ENCODE measurements at regions not wholly inside any gene's neighbourhood (a gene's known extent, or its start where the extent isn't known, plus 50 kb on each side); places are given as distances from the start of the nearest gene placed in this dataset.
"Not testable (repeated sequence)": the region's sequence is repeated elsewhere in the genome, so short reads cannot be mapped to it uniquely, and the experiment has no call there.

DNA sequence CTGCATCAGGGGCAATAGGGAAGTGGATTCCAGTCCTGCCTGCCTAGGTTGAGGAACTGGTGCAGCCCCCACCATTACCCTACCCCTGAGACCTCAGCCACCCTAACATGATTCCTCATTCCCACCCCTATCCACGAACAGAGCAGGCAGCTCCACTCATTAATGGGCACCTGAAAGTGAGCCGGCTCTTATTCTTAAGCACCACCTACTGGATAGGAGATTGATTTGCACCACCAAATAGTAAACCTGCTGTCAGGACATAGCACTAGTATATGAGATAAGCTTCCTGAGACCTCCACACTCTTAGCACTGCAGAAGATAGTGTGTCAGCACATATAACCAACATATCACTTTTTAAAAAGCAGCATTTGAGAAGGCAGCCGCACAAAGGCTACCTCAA is 573.2 kb downstream of the SOX5 start:
- TF ChIP-seq, protein P1, sequence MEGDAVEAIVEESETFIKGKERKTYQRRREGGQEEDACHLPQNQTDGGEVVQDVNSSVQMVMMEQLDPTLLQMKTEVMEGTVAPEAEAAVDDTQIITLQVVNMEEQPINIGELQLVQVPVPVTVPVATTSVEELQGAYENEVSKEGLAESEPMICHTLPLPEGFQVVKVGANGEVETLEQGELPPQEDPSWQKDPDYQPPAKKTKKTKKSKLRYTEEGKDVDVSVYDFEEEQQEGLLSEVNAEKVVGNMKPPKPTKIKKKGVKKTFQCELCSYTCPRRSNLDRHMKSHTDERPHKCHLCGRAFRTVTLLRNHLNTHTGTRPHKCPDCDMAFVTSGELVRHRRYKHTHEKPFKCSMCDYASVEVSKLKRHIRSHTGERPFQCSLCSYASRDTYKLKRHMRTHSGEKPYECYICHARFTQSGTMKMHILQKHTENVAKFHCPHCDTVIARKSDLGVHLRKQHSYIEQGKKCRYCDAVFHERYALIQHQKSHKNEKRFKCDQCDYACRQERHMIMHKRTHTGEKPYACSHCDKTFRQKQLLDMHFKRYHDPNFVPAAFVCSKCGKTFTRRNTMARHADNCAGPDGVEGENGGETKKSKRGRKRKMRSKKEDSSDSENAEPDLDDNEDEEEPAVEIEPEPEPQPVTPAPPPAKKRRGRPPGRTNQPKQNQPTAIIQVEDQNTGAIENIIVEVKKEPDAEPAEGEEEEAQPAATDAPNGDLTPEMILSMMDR (IDR thresholded peaks at IDR 0.05; ENCODE audit: control extremely low read depth, extremely low read depth, low read depth, missing control alignments), result no peak

DNA sequence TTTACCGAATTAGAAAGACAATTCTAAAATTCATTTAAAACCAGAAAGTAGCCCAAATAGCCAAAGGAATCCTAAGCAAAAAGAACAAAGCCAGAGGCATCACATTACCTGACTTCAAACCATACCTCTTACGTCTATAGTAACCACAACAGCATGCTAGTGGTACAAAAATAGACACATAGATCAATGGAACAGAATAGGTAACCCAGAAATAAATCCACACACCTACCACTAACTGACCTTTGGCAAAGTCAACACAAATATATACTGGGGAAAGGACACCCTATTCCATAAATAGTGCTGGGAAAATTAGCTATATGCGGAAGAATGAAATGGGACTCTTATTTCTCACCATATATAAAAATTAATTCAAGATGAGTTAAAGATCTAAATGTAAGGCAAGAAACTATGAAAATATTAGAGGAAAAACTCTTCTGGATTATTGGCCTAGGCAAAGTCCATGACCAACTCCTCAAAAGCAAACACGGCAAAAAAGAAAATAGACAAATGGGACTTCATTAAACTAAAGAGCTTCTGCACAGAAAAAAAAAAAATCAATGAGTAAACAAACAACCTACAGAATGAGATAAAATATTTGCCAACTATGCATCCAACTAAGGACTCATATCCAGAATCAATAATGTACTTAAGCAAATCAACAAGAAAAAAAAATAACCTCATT is 568.9 kb downstream of the SOX5 start:
- POLR2A ChIA-PET, result no interaction called here
- no peak for DNase-seq (ENCODE audit: extremely low spot score)
- TF ChIP-seq, protein P1 (IDR thresholded peaks at IDR 0.05; ENCODE audit: control extremely low read depth, extremely low read depth, low read depth, missing control alignments), result no peak
- CTCF ChIA-PET, result no interaction called here

More for the DNA sequence above, 573.2 kb downstream of the SOX5 start:
- no peak for DNase-seq (ENCODE audit: extremely low spot score)
- POLR2A ChIA-PET, result no interaction called here
- CTCF ChIA-PET, result interaction anchor here (1.0 kb wide), 1 partner anchor 10 kb away, joined by 6 read pairs; no protein-coding TSS in a partner anchor

DNA sequence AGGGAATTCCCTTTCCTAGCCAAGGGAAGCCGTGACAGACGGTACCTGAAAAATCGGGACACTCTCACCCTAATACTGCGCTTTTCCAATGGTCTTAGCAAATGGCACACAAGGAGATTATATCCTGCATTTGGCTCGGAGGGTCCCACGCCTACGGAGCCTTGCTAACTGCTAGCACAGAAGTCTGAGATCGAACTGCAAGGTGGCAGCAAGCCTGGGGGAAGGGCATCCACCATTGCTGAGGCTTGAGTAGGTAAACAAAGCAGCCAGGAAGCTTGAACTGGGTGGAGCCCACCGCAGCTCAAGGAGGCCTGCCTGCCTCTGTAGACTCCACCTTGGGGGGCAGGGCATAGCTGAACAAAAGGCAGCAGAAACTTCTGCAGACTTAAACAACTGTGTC is 560.6 kb downstream of the SOX5 start:
- POLR2A ChIA-PET; DNase-seq (ENCODE audit: extremely low spot score); CTCF ChIA-PET: not testable (repeated sequence)

DNA sequence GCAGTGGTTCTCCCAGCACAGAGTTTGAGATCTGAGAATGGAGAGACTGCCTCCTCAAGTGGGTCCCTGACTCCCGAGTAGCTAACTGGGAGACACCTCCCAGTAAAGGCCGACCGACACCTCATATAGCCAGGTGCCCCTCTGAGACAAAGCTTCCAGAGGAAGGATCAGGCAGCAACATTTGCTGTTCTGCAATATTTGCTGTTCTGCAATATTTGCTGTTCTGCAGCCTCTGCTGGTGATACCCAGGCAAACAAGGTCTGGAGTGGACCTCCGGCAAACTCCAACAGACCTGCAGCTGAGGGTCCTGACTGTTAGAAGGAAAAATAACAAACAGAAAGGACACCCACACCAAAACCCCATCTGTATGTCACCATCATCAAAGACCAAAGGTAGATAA is 560.2 kb downstream of the SOX5 start:
- CTCF ChIA-PET; DNase-seq (ENCODE audit: extremely low spot score); POLR2A ChIA-PET: not testable (repeated sequence)

DNA sequence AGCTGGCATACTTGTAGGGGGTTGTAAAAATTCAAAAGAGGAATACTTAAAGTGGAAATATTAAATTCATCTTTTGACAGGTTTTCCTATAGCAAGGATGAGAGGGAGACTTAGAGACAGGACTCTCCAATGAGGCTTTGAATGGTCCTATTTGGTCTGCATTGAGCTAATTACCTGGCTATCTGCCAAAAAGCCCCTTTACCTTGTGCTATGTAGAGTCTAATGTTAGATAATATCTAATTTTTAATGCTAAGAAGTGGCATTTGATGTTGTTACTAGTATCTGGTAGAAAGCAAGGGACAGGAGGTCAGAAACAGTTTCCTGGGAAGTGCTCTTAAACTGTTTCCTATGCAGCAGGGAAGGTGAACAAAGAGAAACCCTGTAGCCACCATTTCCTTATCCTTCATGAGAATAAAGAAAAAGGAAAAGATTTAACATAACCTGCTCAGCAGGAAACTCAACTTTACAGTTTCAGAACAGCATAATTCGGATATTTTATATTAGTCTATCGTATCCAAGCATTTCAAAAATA is 550.0 kb downstream of the SOX5 start:
- TF ChIP-seq, protein P1 (IDR thresholded peaks at IDR 0.05; ENCODE audit: control extremely low read depth, extremely low read depth, low read depth, missing control alignments), result no peak
- no peak for DNase-seq (ENCODE audit: extremely low spot score)
- ChIA-PET CTCF (no interaction called here), POLR2A (no interaction called here)

DNA sequence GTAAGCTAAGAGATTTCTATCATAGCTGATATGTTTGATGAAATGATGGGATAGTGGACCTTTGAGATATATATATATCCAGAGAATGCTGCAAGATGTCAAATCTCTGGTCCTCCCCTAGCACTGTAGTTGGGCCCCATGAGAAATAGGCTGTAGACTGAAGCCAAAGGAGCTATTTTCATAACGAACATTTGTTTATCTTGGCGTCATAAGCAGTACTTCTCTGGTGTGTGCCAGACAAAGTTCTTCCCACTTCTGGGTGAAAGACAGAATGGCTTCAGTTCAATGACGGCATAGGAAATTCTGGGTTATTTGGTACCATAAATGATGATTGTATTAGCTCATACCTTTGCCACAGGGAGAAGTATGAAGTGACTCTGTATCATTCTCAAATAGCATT is 534.3 kb downstream of the SOX5 start:
- no peak for DNase-seq (ENCODE audit: extremely low spot score)
- ChIA-PET CTCF (interaction anchor here (1.7 kb wide), 1 partner anchor 37 kb away, joined by 3 read pairs; no protein-coding TSS in a partner anchor), POLR2A (no interaction called here)
- TF ChIP-seq, protein P1 (IDR thresholded peaks at IDR 0.05; ENCODE audit: control extremely low read depth, extremely low read depth, low read depth, missing control alignments), result no peak

DNA sequence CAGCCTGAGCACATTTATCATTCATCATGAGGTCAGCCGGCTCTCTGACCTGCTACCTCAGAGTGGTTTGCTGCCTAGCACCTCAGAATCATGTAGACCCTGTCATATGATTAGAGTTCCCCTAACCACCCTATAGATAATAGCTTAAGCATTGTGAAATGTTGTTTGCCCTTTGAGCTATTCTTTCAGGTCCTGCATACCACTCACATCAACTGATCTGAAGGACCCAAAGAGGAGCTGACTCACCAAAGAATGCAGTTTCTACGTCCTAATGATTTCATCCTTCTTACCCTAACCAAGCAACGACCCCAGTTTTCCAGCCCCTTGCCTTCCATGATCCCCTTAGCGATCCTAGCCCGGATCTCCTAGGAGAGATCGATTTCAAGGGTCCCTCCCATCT is 527.9 kb downstream of the SOX5 start:
- no peak for DNase-seq (ENCODE audit: extremely low spot score)
- TF ChIP-seq, protein P1 (IDR thresholded peaks at IDR 0.05; ENCODE audit: control extremely low read depth, extremely low read depth, low read depth, missing control alignments), result no peak
- ChIA-PET CTCF (no interaction called here), POLR2A (no interaction called here)

All from GM10248 (cell line).